GM21528 (cell line): ENCODE measurements at regions not wholly inside any gene's neighbourhood (a gene's known extent, or its start where the extent isn't known, plus 50 kb on each side); places are given as distances from the start of the nearest gene placed in this dataset.
"Not testable (repeated sequence)": the region's sequence is repeated elsewhere in the genome, so short reads cannot be mapped to it uniquely, and the experiment has no call there.

Source experiments
- ATAC-seq: cut with Tn5 transposase; IDR thresholded peaks from one replicate; pipeline ENCODE4 v1.9.1; 2021; ENCODE audit warnings: mild to moderate bottlenecking, moderate library complexity; ENCODE audit not compliant: unreplicated experiment, low FRiP score

DNA sequence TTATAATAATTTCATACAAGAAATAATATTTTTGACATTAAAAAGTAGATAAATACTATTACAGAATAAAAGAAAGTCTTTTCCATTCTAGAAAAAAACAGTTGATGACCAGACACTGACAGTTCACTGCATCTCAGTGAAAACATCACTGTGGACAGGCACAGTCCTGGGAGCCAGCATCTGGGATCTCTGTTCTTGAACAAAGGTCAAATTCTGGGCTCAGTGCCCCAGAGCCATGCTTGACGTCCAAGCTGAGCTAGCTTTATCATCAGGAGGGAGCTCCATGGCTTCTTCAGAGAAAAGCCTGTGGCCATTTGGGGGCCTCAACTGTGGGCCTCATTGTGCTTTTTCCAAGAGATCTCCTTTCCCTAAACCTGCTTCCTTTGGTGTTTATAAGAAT, 86.1 kb upstream of the SRD5A2 start:
- ATAC-seq = no peak

DNA sequence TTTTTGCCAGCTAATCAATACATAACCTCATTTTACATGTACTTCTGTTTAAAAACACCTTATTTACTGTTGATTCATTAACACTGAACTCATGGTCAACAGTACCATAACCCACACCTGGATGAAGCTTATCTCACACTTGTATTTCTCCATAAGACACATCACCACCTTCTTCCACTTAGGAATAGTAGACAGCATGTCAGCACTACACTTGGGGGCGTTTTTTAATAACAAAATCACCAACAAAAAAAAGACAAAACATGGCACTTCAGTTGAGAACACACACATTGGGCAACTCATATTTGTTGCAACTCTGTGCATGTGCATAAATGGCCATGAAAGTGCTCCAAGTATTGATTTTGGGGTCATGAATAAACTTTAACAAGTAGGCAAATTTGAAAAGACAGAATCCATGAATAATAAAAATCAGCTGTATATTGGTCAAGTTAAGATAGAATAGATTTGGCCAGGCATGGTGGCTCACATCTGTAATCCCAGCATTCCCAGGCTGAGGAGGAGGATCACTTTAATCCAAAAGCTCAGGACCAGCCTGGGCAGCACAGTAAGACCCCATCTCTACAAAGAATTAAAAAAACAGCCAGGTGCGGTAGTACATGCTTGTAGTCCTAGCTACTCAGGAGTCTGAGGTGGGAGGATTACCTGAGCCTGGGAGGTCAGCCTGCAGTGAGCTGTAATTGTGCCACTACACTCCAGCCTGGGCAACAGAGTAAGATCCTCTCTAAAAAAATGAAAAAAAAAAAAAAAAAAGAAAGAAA, 84.4 kb upstream of the SRD5A2 start:
- ATAC-seq = no peak

DNA sequence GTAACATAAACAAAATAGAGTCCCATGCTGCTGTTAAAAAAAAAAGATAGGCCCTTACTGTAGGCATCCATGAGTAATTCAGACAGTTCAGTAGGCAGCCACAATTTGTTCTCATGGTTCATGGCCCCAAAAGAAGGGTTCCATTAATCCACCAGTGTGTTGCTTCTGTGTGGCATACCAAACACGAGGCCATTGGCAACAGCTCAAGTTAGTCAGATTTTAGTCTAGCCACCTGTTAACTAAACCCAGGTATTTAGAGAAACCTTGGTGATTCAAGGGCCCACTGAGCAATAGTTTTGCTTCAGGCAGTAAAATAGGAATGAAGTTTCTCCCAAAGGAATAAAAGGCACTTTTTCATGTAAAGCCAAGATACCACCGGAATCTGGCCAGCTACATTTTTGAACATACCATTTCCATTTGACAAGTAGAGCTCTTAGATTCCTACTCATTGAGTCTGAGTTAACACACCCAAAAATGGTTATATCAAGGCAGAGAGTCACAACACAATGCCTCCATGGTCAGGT, 80.1 kb upstream of the SRD5A2 start:
- no peak for ATAC-seq

DNA sequence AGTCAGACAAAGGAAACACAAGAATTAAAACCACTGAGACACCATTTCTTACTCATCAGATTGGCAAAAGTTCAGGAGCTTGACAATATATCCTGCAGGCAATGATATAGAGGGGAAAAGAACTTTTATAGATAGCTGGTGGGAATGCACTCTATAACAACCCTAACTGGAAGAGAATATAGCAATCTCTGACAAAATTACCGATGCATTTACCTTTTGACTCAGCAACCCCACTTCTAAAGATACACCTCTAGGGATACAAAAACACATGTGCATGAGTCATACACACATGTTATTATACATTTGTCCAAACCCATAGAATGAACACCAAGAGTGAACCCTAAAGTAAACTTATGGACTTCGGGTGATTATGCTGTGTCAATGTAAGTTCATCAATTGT, 79.4 kb upstream of the SRD5A2 start:
- ATAC-seq = no peak

DNA sequence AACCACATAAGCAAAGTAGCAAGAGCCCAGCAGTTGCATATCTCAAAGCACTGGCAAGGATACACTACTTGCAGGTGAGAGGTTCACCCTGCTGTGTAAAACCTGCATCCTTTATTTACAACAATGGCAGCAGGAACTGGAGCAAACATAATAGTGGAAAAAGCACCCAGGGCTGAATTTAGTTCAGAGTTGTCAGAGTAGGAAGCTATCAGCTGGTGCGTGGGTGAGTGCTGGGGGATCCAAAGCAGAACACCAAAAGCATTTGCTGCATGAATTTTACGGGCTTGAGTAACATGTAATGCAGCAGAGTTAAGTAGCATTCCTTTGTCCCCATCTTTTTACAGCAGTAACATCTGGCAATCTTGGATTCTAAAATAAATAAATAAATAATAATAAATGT, 73.5 kb upstream of the SRD5A2 start:
- no peak for ATAC-seq

DNA sequence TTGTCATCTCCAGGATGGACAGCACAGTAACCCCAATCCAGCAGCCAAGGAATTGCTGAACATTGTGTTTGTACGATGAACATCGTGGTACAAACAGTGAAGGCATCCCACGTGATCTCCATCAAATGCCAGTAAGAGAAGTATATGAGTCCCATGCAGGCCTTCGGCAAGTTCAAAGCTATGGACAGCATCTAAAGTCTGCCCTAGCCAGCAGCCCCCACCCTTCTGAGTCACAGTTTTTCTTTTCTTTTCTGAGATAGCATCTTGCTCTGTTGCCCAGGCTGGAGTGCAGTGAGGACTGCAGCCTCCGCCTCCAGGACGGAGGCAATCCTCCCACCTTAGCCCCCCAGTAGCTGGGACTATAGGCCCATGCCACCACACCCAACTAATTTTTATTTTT, 71.0 kb upstream of the SRD5A2 start:
- no peak for ATAC-seq

DNA sequence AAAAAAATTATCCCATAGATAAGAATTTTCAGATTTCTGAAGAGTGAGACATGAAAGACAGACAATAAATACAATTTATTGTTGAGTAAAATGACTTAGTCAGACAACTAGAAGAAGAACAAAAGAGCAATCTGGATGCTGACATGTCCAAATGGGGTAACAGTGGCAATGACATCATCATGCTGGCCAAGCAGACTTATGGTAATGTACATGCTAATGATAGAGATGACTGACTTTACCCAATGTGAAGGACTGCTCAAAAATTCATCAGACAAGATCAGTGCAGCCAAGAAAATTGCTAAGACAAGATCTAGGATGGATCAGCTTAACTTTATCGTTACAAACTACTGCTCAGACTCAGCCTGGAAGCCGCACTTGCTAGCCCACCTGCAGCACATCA, 70.5 kb upstream of the SRD5A2 start:
- ATAC-seq = no peak

DNA sequence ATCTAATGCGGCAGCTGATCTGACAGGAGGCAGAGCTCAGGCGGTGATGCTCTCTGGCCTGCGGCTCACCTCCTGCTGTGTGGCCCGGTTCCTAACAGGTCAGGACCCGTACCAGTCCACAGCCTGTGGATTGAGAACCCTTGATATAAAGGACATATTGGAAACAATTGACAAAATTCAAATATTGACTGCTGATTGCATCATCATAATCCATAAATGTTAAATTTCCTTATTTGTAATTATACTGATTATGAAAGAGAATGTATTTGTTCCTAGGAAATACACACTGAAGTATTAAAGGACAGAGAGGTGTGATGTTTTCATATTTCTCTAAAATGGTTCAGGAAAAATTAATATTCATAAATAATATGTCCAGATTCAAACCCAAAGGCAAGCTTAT, 63.8 kb upstream of the SRD5A2 start:
- no peak for ATAC-seq

DNA sequence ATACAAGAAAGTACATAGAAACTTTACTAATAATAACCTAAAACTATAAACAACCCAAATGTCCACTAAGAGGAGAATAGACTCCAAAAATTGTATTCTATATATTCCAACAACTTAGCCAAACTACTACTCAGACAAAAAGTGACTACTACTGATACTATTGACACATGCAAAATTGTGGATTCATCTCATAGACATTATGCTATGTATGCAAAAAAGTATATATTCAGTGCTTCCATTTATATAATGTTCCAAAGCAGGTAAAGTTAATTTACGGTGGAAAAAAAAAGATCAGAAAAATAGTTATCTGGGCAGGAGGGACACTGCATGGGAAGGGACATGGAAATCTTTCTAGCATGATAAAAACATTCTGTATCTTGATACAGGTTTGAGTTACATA, 62.0 kb upstream of the SRD5A2 start:
- ATAC-seq = no peak

DNA sequence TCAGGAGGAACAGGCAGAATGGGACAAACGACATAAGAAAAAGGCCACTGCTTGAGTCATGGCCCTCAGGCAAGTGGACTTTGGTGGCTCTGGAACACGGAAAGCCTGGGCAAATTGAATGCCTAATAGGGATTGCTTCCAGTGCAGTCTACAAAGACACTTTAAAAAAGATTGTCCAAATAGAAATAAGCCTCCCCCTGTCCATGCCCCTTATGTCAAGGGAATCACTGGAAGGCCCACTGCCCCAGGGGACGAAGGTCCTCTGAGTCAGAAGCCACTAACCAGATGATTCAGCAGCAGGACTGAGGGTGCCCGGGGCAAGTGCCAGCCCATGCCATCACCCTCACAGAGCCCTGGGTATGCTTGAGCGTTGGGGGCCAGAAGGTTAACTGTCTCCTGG, 51.5 kb upstream of the SRD5A2 start:
- ATAC-seq = not testable (repeated sequence)
